SK-N-MC (cell line): ENCODE measurements at regions not wholly inside any gene's neighbourhood (a gene's known extent, or its start where the extent isn't known, plus 50 kb on each side); places are given as distances from the start of the nearest gene placed in this dataset.

Source experiments
- EZH2 ChIP-seq: fragments of 200-600 bp; sonication (generic); IDR thresholded peaks from one replicate; pipeline ENCODE4 v1.6.1; 2017; ENCODE audit warnings: antibody characterized with exemption
- FOXP2 ChIP-seq: optimal IDR thresholded peaks from 2 replicates; pipeline ENCODE3; 2011; ENCODE audit warnings: mild to moderate bottlenecking, moderate library complexity; ENCODE audit not compliant: insufficient read depth; ENCODE audit errors: extremely low read length, control extremely low read depth
- POLR2AphosphoS5 ChIP-seq: IDR thresholded peaks from 2 replicates; pipeline ENCODE4 v1.6.1; 2012; ENCODE audit warnings: mild to moderate bottlenecking, low read depth, low read length, borderline replicate concordance

- TF ChIP-seq EZH2 (no peak), POLR2AphosphoS5 (no peak), FOXP2 (no peak)
Measured at GRCh38 chr11:37199082-37199481, 601.0 kb upstream of the RAG2 start.
